ENCODE measurements at regions not wholly inside any gene's neighbourhood (a gene's known extent, or its start where the extent isn't known, plus 50 kb on each side); places are given as distances from the start of the nearest gene placed in this dataset.
A peak's percentile ranks its signal among the peaks of the same experiment; 100 is the strongest.

- DNase-seq (ENCODE audit: low read depth) = no peak
Measured at GRCh38 chr6:28585335-28585734, 59.7 kb downstream of the GPX5 start.

GRCh38 chr6:28586324-28586723 lies 60.6 kb downstream of the GPX5 start:
- DNase-seq (ENCODE audit: low read depth) = no peak

GRCh38 chr6:28586962-28587745 lies 61.5 kb downstream of the GPX5 start:
- peak; percentile 20 for DNase-seq (ENCODE audit: low read depth)

- no peak for DNase-seq (ENCODE audit: low read depth)
Measured at GRCh38 chr6:28587746-28588075, 62.0 kb downstream of the GPX5 start.

- no peak for DNase-seq (ENCODE audit: low read depth)
Measured at GRCh38 chr6:28588666-28589065, 63.0 kb downstream of the GPX5 start.

- DNase-seq (ENCODE audit: low read depth) = peak; percentile 68
Measured at GRCh38 chr6:28589234-28589956, 63.7 kb downstream of the GPX5 start.

- no peak for DNase-seq (ENCODE audit: low read depth)
Measured at GRCh38 chr6:28589957-28590349, 64.3 kb downstream of the GPX5 start.

GRCh38 chr6:28597217-28597835 lies 71.6 kb downstream of the GPX5 start:
- peak; percentile 19 for DNase-seq (ENCODE audit: low read depth)

GRCh38 chr6:28597924-28598722 lies 72.4 kb downstream of the GPX5 start:
- no peak for DNase-seq (ENCODE audit: low read depth)

- no peak for DNase-seq (ENCODE audit: low read depth)
Measured at GRCh38 chr6:28598757-28599686, 73.3 kb downstream of the GPX5 start.

- peak; percentile 27 for DNase-seq (ENCODE audit: low read depth)
Measured at GRCh38 chr6:28600245-28600644, 74.6 kb downstream of the GPX5 start.

GRCh38 chr6:28603891-28604290 lies 78.2 kb downstream of the GPX5 start:
- no peak for DNase-seq (ENCODE audit: low read depth)

- DNase-seq (ENCODE audit: low read depth) = peak; percentile 70
Measured at GRCh38 chr6:28606424-28607391, 81.0 kb downstream of the GPX5 start.

- no peak for DNase-seq (ENCODE audit: low read depth)
Measured at GRCh38 chr6:28607990-28608389, 82.3 kb downstream of the GPX5 start.

- DNase-seq (ENCODE audit: low read depth) = no peak
Measured at GRCh38 chr6:28609672-28610071, 84.0 kb downstream of the GPX5 start.

- DNase-seq (ENCODE audit: low read depth) = no peak
Measured at GRCh38 chr6:28615616-28615954, 89.9 kb downstream of the GPX5 start.

- DNase-seq (ENCODE audit: low read depth) = no peak
Measured at GRCh38 chr6:28615955-28616747, 90.5 kb downstream of the GPX5 start.

- DNase-seq (ENCODE audit: low read depth) = no peak
Measured at GRCh38 chr6:28618898-28619555, 93.3 kb downstream of the GPX5 start.

Measured in myocyte (in vitro differentiated cells).